B cell (primary cell): ENCODE measurements at regions not wholly inside any gene's neighbourhood (a gene's known extent, or its start where the extent isn't known, plus 50 kb on each side); places are given as distances from the start of the nearest gene placed in this dataset.

Experiments
- CTCF ChIP-seq: fragments of 200-600 bp; IDR thresholded peaks from one replicate; pipeline ENCODE4 v1.8.0; 2022; ENCODE audit warnings: antibody characterized with exemption, mild to moderate bottlenecking
- EZH2 ChIP-seq: IDR thresholded peaks from 2 replicates; pipeline ENCODE4 v1.6.1; 2012; ENCODE audit warnings: borderline replicate concordance, low read depth, mild to moderate bottlenecking, moderate library complexity, low read length; ENCODE audit not compliant: insufficient read depth, poor library complexity, severe bottlenecking

GRCh38 chr5:57033503-57033902, 81.6 kb upstream of the MIER3 start:
- TF ChIP-seq CTCF (no peak), EZH2 (no peak)
